Fibroblast of mammary gland (primary cell): ENCODE measurements at regions not wholly inside any gene's neighbourhood (a gene's known extent, or its start where the extent isn't known, plus 50 kb on each side); places are given as distances from the start of the nearest gene placed in this dataset.

Experiments
- DNase-seq: peaks from one replicate; pipeline ENCODE4 v3.0.0-alpha.2; 2010; ENCODE audit warnings: low read depth
- H3K4me3 ChIP-seq: 2 replicates; pipeline ENCODE4 v1.5.1; 2011; ENCODE audit warnings: low read depth, mild to moderate bottlenecking, low read length, moderate library complexity; ENCODE audit not compliant: control insufficient read depth
- TF ChIP-seq, protein P1 (sequence below): conservative IDR thresholded peaks from 2 replicates; pipeline ENCODE4 v1.5.1; 2011; ENCODE audit warnings: low read depth, low read length, inconsistent platforms; ENCODE audit not compliant: control insufficient read depth, insufficient read depth

GRCh38 chr10:117936141-117936540, 110.6 kb downstream of the RAB11FIP2 start:
- TF ChIP-seq, protein P1, sequence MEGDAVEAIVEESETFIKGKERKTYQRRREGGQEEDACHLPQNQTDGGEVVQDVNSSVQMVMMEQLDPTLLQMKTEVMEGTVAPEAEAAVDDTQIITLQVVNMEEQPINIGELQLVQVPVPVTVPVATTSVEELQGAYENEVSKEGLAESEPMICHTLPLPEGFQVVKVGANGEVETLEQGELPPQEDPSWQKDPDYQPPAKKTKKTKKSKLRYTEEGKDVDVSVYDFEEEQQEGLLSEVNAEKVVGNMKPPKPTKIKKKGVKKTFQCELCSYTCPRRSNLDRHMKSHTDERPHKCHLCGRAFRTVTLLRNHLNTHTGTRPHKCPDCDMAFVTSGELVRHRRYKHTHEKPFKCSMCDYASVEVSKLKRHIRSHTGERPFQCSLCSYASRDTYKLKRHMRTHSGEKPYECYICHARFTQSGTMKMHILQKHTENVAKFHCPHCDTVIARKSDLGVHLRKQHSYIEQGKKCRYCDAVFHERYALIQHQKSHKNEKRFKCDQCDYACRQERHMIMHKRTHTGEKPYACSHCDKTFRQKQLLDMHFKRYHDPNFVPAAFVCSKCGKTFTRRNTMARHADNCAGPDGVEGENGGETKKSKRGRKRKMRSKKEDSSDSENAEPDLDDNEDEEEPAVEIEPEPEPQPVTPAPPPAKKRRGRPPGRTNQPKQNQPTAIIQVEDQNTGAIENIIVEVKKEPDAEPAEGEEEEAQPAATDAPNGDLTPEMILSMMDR = no peak
- DNase-seq = peak; percentile 77
- H3K4me3 ChIP-seq = no peak overlapping the region

- H3K4me3 ChIP-seq = no peak overlapping the region
- TF ChIP-seq, protein P1 = no peak
- peak; percentile 16 for DNase-seq
These were observed 110.2 kb downstream of the RAB11FIP2 start for GRCh38 chr10:117936566-117936965.

DNA sequence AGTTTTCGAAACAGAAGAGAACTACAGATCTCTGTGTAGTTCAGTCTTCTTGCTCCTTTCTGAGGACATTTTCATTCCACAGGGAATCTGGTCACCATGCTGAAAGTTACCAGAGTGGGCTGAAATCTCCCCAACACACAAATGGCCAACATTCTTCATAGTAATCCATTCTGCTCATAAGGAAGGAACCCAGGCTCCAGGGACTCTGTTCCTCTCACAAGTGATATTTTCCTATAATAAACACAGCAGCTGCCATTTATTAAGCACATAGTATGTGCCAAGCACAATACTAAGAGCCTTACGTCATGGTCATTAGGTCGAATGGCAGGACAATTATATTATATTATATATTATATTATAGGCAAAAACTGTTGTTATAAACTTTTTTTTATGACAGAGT, 109.8 kb downstream of the RAB11FIP2 start:
- TF ChIP-seq, protein P1 = no peak
- H3K4me3 ChIP-seq = no peak overlapping the region
- no peak for DNase-seq

DNA sequence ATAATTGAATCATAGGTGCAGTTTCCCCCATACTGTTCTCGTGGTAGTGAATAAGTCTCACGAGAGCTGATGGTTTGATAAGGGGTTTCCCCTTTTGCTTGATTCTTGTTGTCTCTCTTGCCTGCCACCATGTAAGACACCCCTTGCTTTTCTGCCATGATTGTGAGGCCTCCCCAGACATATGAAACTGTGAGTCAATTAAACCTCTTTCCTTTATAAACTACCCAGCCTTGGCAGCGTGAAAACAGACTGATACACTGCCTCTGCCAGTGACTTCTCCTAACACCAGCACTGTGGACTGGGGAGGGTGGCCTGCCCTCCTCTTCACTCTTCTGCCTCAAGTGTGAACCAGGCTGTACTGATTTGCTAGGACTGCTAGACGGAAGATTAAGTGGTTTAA, 108.6 kb downstream of the RAB11FIP2 start:
- H3K4me3 ChIP-seq = no peak overlapping the region
- TF ChIP-seq, protein P1 = no peak
- DNase-seq = no peak

GRCh38 chr10:117942226-117942625, 104.5 kb downstream of the RAB11FIP2 start:
- TF ChIP-seq, protein P1 = no peak
- no peak overlapping the region for H3K4me3 ChIP-seq
- DNase-seq = peak; percentile 14

- H3K4me3 ChIP-seq = no peak overlapping the region
- DNase-seq = peak; percentile 19
- TF ChIP-seq, protein P1 = no peak
These were observed 101.9 kb downstream of the RAB11FIP2 start for GRCh38 chr10:117944676-117945447.
